GM12878 (cell line): ENCODE measurements at regions not wholly inside any gene's neighbourhood (a gene's known extent, or its start where the extent isn't known, plus 50 kb on each side); places are given as distances from the start of the nearest gene placed in this dataset.

Source experiments
- ATAC-seq: fragments of 200-7000 bp; cut with Tn5 transposase; 3 replicates; pipeline ENCODE4 v1.9.1; 2020; ENCODE audit warnings: mild to moderate bottlenecking, moderate library complexity
- BruUV-seq: library from RNA; stranded (reverse); fragments of 400-500 nt; replicated peaks from 2 replicates; lab custom pipeline; 2021; lab: Mats Ljungman, UMichigan
- CTCF ChIA-PET: fragments of 300-600 bp; sonication (Branson Sonifier 250); formaldehyde crosslinking; extraction: SDS; loops from one replicate; lab custom pipeline; 2021; ENCODE audit warnings: inconsistent platforms; lab: Yijun Ruan, JAX
- POLR2A ChIA-PET: fragments of 350-600 bp; formaldehyde crosslinking; extraction: SDS; loops from one replicate; lab custom pipeline; 2021; ENCODE audit warnings: inconsistent platforms; lab: Charles Lee
- RAD21 ChIA-PET: fragments of 300-600 bp; sonication (Branson Sonifier 250); formaldehyde crosslinking; loops from one replicate; lab custom pipeline; 2023; ENCODE audit warnings: antibody characterized with exemption; ENCODE audit not compliant: unreplicated experiment; lab: Charles Lee
- SMC1A ChIA-PET: fragments of 300-600 bp; sonication (Branson Sonifier 250); formaldehyde crosslinking; loops from one replicate; lab custom pipeline; 2023; ENCODE audit not compliant: unreplicated experiment, uncharacterized antibody; lab: Charles Lee
- DNase-seq: peaks from one replicate; pipeline ENCODE4 v3.0.0-alpha.2; 2011; ENCODE audit warnings: low read depth, low spot score
- FAIRE-seq: peaks from 3 replicates; lab custom pipeline; 2011; peaks lifted over from hg19 to GRCh38; lab: Jason Lieb, UNC
- H2AFZ ChIP-seq: 2 replicates; pipeline ENCODE4 v1.6.0; 2011; ENCODE audit warnings: low read depth, low read length, control low read depth; ENCODE audit not compliant: control insufficient read depth
- H3K27ac ChIP-seq: 2 replicates; pipeline ENCODE4 v1.5.1; 2011; ENCODE audit warnings: control low read depth; ENCODE audit not compliant: control insufficient read depth, insufficient read depth
- H3K27me3 ChIP-seq, 2 experiments: replicated peaks in 1 of 2; 2 replicates each; pipeline versions ENCODE4 v1.6.0 to v1.6.1; 2011; ENCODE audit warnings: low read length in 1 of 2; ENCODE audit not compliant: control insufficient read depth in 2 of 2, insufficient read depth in 2 of 2
- H3K36me3 ChIP-seq, 2 experiments: 2 replicates each; pipeline ENCODE4 v1.5.1; 2011; ENCODE audit warnings: low read length in 1 of 2; ENCODE audit not compliant: control insufficient read depth in 2 of 2, insufficient read depth in 2 of 2
- H3K4me1 ChIP-seq: 2 replicates; pipeline ENCODE4 v1.6.1; 2011; ENCODE audit warnings: mild to moderate bottlenecking, low read length, moderate library complexity, mixed read lengths; ENCODE audit not compliant: control insufficient read depth, insufficient read depth
- H3K4me2 ChIP-seq: 2 replicates; pipeline ENCODE4 v1.6.0; 2011; ENCODE audit warnings: control low read depth; ENCODE audit not compliant: control insufficient read depth, insufficient read depth
- H3K4me3 ChIP-seq: fragments of 200-600 bp; sonication (generic); 2 replicates; pipeline ENCODE4 v1.5.1; 2016
- H3K79me2 ChIP-seq: 2 replicates; pipeline ENCODE4 v1.6.0; 2011; ENCODE audit warnings: low read length; ENCODE audit not compliant: control insufficient read depth, insufficient read depth
- H3K9ac ChIP-seq: 2 replicates; pipeline ENCODE4 v1.8.0; 2011; ENCODE audit warnings: low read length, control low read depth, mixed read lengths; ENCODE audit not compliant: control insufficient read depth, insufficient read depth
- H3K9me3 ChIP-seq: replicated peaks from 3 replicates; pipeline ENCODE4 v1.5.1; 2011; ENCODE audit warnings: mild to moderate bottlenecking, low read length; ENCODE audit not compliant: control insufficient read depth, insufficient read depth
- H4K20me1 ChIP-seq: 2 replicates; pipeline ENCODE4 v1.6.0; 2011; ENCODE audit not compliant: control insufficient read depth, insufficient read depth
- IKZF1 ChIP-seq: fragments of 450-650 bp; conservative IDR thresholded peaks from 2 replicates; pipeline ENCODE4 v1.6.1; 2017; ENCODE audit warnings: antibody characterized with exemption, mild to moderate bottlenecking
- IRF5 ChIP-seq: fragments of 450-650 bp; IDR thresholded peaks from 2 replicates; pipeline ENCODE4 v1.6.1; 2017; ENCODE audit warnings: borderline replicate concordance
- SRF ChIP-seq, 2 experiments: IDR thresholded peaks; 2 replicates each; pipeline ENCODE4 v1.6.1; 2011; ENCODE audit warnings: low read depth in 2 of 2, low read length in 2 of 2, mild to moderate bottlenecking in 1 of 2, moderate library complexity in 1 of 2
- WGBS: methylation state at CpG from one replicate; pipeline ENCODE4 v1.1.6; 2016; ENCODE audit warnings: low lambda C conversion rate; ENCODE audit not compliant: insufficient replicate concordance, insufficient coverage; ENCODE audit errors: missing lambda C conversion rate; 5-methylcytosine and 5-hydroxymethylcytosine counted together
- in situ Hi-C: fragments of 300-500 bp; cut with MboI; formaldehyde crosslinking; loops from 9 replicates; pipeline ENCODE4 v1.14.3; 2018; ENCODE audit warnings: mixed read lengths
- intact Hi-C: fragments of 100-400 bp; cut with micrococcal nuclease; formaldehyde crosslinking; loops from one replicate; pipeline ENCODE4 v1.14.2; 2022; ENCODE audit not compliant: unreplicated experiment
- TF ChIP-seq, protein P1 (sequence below): fragments of 450-650 bp; IDR thresholded peaks from 2 replicates; pipeline ENCODE4 v1.6.1; 2017; ENCODE audit warnings: mild to moderate bottlenecking, moderate library complexity

- ATAC-seq (no peak), FAIRE-seq (no peak), DNase-seq (no peak)
- no peak overlapping the region for H3K9ac ChIP-seq
- ChIA-PET POLR2A (no interaction called here), RAD21 (no interaction called here), CTCF (no interaction called here), SMC1A (no interaction called here)
- no TSS peak for BruUV-seq
- H3K9me3 ChIP-seq = no peaks in the 10 kb centered on the region
- intact Hi-C loops (no loop called here), in situ Hi-C loops (no loop called here)
- H2AFZ ChIP-seq = no peak overlapping the region
- H3K4me1 ChIP-seq = no peaks in the 10 kb centered on the region
- 5% methylated on average over 2 of the region's 2 CpGs for WGBS
- H3K4me2 ChIP-seq = no peak overlapping the region
- H4K20me1 ChIP-seq = no peaks in the 10 kb centered on the region
- no peak overlapping the region for H3K27ac ChIP-seq
- H3K36me3 ChIP-seq = no peaks in the 10 kb centered on the region
- H3K4me3 ChIP-seq = no peak overlapping the region
- no peaks in the 10 kb centered on the region for H3K79me2 ChIP-seq
- TF ChIP-seq SRF (IDR thresholded peaks at IDR 0.05; ENCODE audit: low read depth in 2 of 2, low read length in 2 of 2) (no peak), IRF5 (no peak), IKZF1 (no peak)
- TF ChIP-seq, protein P1, sequence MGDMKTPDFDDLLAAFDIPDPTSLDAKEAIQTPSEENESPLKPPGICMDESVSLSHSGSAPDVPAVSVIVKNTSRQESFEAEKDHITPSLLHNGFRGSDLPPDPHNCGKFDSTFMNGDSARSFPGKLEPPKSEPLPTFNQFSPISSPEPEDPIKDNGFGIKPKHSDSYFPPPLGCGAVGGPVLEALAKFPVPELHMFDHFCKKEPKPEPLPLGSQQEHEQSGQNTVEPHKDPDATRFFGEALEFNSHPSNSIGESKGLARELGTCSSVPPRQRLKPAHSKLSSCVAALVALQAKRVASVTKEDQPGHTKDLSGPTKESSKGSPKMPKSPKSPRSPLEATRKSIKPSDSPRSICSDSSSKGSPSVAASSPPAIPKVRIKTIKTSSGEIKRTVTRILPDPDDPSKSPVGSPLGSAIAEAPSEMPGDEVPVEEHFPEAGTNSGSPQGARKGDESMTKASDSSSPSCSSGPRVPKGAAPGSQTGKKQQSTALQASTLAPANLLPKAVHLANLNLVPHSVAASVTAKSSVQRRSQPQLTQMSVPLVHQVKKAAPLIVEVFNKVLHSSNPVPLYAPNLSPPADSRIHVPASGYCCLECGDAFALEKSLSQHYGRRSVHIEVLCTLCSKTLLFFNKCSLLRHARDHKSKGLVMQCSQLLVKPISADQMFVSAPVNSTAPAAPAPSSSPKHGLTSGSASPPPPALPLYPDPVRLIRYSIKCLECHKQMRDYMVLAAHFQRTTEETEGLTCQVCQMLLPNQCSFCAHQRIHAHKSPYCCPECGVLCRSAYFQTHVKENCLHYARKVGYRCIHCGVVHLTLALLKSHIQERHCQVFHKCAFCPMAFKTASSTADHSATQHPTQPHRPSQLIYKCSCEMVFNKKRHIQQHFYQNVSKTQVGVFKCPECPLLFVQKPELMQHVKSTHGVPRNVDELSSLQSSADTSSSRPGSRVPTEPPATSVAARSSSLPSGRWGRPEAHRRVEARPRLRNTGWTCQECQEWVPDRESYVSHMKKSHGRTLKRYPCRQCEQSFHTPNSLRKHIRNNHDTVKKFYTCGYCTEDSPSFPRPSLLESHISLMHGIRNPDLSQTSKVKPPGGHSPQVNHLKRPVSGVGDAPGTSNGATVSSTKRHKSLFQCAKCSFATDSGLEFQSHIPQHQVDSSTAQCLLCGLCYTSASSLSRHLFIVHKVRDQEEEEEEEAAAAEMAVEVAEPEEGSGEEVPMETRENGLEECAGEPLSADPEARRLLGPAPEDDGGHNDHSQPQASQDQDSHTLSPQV = no peak
- H3K27me3 ChIP-seq = no peaks in the 10 kb centered on the region
Observed at GRCh38 chr4:32884198-32884597, 2164.0 kb downstream of the PCDH7 start.
